Mononuclear cell (primary cell): ENCODE measurements at regions not wholly inside any gene's neighbourhood (a gene's known extent, or its start where the extent isn't known, plus 50 kb on each side); places are given as distances from the start of the nearest gene placed in this dataset.

Experiments used
- H3K27me3 ChIP-seq: 2 replicates; pipeline ENCODE4 v1.6.0; 2011; ENCODE audit warnings: low read length, control low read depth; ENCODE audit not compliant: insufficient read depth
- H3K4me1 ChIP-seq: 2 replicates; pipeline ENCODE4 v1.5.1; 2011; ENCODE audit warnings: mild to moderate bottlenecking, low read length, control low read depth; ENCODE audit not compliant: insufficient read depth
- H3K4me3 ChIP-seq: 2 replicates; pipeline ENCODE4 v1.5.1; 2011; ENCODE audit warnings: mild to moderate bottlenecking, low read length, moderate library complexity
- H3K9me3 ChIP-seq: 2 replicates; pipeline ENCODE4 v1.5.1; 2011; ENCODE audit warnings: low read depth, mild to moderate bottlenecking, control low read depth, low read length

DNA sequence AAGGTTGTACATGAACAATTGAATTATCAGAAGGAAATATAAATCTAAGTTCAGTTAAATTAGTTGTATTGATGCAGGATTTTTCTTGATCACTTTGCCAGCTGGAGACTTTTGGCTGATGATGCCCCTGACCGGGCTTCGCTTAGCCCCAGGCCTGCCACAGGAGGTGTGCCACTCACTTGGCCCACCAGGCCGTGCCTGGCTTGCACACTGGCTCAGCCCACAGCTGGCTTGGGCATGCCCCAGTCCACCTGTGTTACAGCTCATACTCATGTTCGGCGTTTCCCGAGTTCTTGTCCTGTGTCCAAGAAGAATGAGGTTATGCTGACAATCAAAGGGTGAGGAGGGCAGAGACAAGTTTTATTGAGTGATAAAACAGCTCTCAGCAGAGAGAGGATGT, 773.9 kb upstream of the FANCL start:
- Histone ChIP-seq H3K4me1 (no peaks in the 10 kb centered on the region), H3K9me3 (no peaks in the 10 kb centered on the region), H3K4me3 (no peak overlapping the region), H3K27me3 (no peaks in the 10 kb centered on the region)

DNA sequence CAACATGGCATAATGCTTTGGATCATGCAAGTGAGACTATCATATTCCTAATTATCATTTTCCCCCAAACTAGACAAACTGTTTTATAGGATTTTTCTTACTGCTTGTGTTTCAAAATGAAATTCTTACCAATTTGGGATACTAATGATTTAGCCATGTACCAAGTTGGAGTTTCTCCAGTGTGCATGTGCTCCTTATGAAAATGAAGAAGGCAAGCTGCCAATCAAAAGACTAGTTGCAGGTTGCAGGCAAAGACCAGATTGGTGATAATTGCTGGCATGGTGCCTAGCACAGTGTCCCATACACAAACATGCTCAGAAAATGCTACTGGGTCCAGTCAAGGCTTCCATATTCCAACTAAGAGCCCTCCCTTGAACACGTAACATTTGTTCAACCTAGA, 771.8 kb upstream of the FANCL start:
- Histone ChIP-seq H3K4me1 (no peaks in the 10 kb centered on the region), H3K4me3 (no peak overlapping the region), H3K9me3 (no peaks in the 10 kb centered on the region), H3K27me3 (no peaks in the 10 kb centered on the region)

DNA sequence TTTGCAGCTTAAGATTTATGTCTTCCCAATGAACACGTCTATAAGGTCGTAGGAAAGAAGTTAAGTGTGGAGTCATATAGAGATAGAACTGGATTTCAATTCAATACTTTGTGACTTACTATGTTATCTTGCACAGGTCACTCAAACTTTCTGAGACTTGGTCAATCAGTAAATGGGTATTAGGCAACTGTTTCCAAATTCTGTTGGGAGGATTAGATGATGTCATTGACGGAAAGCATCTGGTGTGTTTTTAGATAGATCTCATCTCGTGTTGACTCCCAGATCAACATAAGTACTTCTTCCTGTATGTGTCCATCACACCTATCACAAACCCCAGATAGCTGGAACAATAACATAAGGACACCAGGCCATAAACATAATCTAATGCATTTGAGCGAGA, 771.1 kb upstream of the FANCL start:
- Histone ChIP-seq H3K4me1 (no peaks in the 10 kb centered on the region), H3K27me3 (no peaks in the 10 kb centered on the region), H3K9me3 (no peaks in the 10 kb centered on the region), H3K4me3 (no peak overlapping the region)

DNA sequence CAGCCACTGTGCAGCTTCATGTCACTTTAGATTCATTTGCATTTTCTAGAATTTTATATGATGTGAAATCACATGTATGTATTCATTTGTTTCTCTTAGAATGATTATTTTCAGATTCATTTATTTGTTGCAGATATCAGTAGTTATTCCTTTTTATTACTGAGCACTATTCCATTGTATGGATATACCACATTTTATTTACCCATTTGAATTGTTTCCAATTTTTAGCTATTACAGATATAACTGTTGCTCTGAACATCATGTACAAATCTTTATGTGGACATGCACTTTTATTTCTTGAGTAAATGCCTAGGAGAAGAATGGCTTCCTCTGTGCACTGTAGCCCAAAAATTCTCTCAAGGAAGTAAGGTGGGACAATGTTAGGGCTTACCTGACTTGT, 767.8 kb upstream of the FANCL start:
- H3K4me3 ChIP-seq = no peak overlapping the region
- no peaks in the 10 kb centered on the region for H3K27me3 ChIP-seq
- no peaks in the 10 kb centered on the region for H3K4me1 ChIP-seq
- no peaks in the 10 kb centered on the region for H3K9me3 ChIP-seq

DNA sequence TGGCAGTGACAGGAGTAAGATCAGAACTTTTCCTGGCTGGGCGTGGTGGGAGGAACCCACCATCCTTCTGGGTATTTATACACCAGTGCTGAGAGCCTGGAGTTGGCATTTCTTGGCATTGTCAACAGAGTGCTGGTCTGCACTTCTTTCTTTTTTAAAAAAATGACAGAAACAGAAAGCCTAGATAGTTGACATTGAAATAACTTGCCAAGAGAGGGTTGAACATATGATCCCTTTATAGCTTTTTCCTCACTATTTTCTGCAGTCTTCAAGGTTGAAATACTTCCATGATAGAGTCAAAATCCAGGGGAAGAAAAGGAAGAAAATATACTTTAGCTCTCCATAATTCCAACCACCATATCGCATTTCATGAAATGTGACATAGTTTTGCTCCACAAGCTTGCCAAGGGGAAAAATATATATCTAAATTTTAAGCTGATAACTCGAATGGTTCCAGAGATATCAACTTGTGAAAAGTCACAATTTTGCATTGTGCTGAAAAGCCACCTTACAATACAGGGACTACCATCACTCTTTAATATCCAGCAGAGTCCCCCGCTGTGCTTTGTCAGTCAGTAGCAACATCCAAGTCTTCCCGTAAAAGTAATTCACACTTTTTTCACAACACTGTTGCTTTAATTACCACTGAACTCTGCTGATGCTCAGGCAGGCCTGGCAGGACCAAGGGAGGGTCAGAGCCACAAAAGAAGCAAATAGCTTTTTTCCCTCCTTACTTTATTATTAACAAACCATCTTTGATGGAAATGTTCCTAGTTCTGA, 764.9 kb upstream of the FANCL start:
- H3K4me1 ChIP-seq = no peaks in the 10 kb centered on the region
- no peaks in the 10 kb centered on the region for H3K27me3 ChIP-seq
- H3K4me3 ChIP-seq = no peak overlapping the region
- no peaks in the 10 kb centered on the region for H3K9me3 ChIP-seq

DNA sequence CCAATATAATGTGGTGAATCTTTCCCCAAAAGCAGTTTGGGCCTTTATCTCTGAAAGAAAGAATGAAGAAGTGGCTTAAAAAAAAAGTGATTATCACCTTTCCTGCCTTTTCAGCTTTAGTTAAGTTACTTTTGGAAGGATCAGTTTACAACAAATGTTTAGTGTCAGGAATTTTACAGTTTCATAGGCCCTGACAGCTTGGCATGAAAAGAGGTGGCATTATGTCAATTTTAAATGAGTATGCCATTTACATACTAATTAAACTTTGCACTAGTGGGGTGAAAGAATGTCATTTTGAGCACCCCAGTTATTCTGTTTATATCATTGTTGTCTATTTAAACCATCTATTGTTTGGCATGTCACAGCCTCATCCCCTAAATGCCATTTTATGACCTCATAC, 763.5 kb upstream of the FANCL start:
- Histone ChIP-seq H3K27me3 (no peaks in the 10 kb centered on the region), H3K4me1 (no peaks in the 10 kb centered on the region), H3K9me3 (no peaks in the 10 kb centered on the region), H3K4me3 (no peak overlapping the region)

DNA sequence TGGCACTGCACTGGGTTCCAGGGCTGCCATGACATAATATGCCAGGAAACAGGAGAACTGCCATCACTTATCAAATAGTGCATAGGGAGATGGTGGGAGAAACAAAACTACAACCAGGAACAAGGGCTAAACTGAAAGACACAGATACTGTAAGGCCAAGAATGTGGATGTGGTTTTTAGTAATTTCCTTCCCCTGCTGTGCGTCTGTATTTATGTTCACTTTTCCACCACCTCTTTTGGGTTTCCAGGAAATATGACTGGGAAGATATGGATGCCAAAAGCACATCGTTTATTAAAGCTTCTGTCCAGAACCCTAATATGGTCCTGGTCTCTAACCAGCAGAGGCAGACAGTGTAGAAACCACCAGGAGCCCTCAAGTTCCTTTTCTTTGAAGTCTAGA, 759.7 kb upstream of the FANCL start:
- Histone ChIP-seq H3K4me1 (no peaks in the 10 kb centered on the region), H3K27me3 (no peaks in the 10 kb centered on the region), H3K9me3 (no peaks in the 10 kb centered on the region), H3K4me3 (no peak overlapping the region)

DNA sequence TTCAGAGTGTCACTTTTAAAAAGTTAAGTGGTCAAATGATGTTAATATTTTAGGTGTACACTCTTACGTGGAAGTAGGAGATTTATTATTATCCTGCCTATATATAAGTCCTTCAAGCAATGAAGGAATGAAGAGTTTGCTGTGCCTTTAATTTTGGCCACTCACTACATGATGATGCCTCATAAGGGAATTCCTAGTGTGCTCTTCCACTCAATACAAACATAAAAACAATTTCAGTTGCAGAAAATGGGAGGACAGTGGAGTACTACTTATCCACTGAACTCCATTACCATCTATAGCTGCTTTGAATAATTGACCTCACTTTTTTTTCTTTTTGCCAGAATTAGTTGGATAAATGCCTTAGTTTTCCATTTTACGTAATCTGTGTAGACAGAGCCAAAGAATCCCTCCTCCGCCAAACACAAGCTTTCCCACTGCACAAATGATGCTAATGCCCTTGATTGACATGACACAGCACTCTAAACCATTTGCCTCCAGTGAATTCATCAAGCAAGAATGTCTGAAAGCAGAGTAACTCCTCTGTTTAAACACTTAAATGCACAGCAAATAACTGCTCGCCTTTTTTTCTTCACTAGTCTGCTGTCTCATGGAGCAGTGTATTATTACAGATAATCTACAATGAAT, 751.1 kb upstream of the FANCL start:
- no peaks in the 10 kb centered on the region for H3K27me3 ChIP-seq

DNA sequence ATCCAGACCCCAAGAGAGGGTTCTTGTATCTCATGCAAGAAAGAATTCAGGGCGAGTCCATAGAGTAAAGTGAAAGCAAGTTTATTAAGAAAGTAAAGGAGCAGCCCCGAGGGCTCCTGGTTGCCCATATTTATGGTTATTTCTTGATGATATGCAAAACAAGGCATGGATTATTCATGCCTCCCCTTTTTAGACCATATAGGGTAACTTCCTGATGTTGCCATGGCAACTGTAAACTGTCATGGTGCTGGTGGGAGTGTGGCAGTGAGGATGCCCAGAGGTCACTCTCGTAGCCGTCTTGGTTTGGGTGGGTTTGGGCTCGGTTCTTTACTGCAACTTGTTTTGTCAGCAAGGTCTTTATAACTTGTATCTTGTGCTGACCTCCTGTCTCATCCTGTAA, 750.2 kb upstream of the FANCL start:
- Histone ChIP-seq H3K27me3 (no peaks in the 10 kb centered on the region), H3K9me3 (no peaks in the 10 kb centered on the region), H3K4me1 (no peaks in the 10 kb centered on the region), H3K4me3 (no peak overlapping the region)

More for the DNA sequence above, 751.1 kb upstream of the FANCL start:
- H3K4me1 ChIP-seq = no peaks in the 10 kb centered on the region
- no peak overlapping the region for H3K4me3 ChIP-seq
- no peaks in the 10 kb centered on the region for H3K9me3 ChIP-seq

DNA sequence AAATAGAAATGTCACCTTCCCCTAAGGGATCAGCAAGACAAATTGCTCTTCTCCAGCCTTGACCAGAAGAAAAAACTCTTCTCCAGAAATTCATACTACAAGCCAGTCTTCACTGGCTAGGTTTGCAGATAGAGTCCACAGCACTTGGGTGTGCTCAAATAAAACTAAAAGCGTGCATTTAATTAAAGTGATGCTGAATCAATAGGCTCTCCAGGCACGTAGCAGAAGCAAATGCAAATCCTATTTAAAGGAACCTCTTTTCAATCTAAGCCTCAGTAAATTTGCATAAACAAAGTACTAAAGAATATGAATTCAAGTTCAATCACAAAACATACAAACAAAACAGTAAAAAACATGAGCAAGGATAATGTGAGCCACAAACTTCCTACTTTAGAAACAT, 744.4 kb upstream of the FANCL start:
- Histone ChIP-seq H3K9me3 (no peaks in the 10 kb centered on the region), H3K4me3 (no peak overlapping the region), H3K27me3 (no peaks in the 10 kb centered on the region), H3K4me1 (no peaks in the 10 kb centered on the region)

DNA sequence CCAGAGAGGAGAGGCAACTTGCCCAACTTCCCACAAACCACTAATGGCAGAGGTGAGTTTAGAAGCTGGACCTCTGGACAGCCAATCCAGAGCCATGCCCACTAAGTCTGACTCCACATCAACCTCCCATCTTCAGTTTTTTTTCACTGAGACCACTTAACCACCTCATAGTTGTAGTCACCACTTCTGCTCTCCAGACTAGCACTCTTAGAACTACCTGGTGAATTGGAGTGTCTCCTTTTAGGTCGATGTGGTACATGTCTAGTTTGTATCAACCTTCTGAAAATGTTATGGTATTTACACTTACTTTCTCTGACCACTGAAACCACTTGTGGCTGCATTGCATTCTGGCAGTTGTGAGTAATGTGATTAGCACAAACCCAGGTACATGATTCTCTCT, 743.6 kb upstream of the FANCL start:
- no peaks in the 10 kb centered on the region for H3K9me3 ChIP-seq
- H3K4me3 ChIP-seq = no peak overlapping the region
- no peaks in the 10 kb centered on the region for H3K27me3 ChIP-seq
- H3K4me1 ChIP-seq = no peaks in the 10 kb centered on the region

DNA sequence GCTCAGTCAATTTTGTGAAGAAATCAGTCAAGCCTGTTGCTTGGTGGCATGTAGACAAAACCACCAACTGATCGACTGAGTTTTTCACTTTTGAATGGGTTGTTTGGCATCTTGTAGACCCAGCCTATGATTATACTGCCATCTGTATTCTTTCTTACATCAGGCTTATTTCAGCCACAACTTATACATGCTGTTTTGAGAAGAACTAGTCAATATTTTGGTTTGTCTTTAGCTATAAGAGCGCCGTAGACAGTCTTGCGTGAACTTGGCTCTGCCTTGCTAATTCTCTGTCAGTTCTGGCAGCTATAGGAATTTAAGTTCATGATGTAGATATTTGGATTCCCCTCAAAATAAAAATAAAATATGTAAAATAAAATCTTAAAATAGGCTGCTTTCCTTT, 742.0 kb upstream of the FANCL start:
- Histone ChIP-seq H3K27me3 (no peaks in the 10 kb centered on the region), H3K4me1 (no peaks in the 10 kb centered on the region), H3K9me3 (no peaks in the 10 kb centered on the region), H3K4me3 (no peak overlapping the region)

DNA sequence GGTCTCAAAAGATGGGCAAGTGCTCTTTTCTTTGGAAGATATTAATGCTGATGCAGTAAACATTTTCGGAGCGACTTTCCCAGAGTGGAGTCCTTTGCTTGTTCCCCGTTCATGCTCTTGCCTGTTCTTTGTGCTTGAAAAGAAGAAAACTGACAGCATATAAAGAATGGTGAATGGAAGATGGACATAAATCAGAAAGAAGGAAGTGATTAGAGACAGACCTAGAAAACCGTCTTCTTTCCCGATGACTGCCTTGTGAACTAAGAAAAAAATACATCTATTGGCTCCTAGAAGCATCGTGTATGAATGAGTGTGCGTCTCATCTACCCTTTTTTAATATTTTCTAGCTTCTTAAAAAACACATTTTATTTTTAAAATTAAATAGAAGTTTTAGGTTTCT, 740.1 kb upstream of the FANCL start:
- Histone ChIP-seq H3K4me1 (no peaks in the 10 kb centered on the region), H3K9me3 (no peaks in the 10 kb centered on the region), H3K27me3 (no peaks in the 10 kb centered on the region), H3K4me3 (no peak overlapping the region)

DNA sequence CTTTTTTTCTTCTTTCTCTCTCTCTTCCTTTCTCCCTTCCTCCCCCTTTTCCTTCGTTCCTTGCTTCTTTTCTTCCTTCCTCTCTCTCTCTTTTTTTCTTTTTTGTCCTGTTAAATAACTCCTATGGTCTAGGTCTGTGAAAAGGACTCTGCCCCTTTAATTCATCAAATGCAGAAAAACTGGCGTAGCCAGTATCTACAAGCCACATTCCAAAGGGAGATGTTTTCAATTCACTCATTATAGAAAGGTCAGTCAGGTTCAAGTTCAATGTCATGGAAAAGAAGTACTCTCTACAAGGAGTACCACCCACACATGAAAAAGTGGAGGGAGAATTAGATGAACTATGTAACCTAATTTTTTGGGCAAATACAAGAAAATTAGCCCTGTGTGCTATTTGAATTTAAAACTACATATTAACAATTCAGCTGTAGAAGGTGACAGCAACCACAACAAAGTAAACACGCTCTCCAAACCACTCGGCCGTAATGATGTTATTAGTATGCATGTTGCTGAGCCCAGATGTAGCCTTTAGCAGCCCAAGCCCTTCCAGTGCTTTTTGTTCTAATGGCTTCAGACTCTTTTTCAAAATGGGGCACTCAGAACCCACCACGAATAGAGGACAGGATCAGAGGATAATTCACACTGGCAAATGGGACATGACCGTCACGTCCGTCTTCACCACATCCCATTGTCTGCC, 735.4 kb upstream of the FANCL start:
- Histone ChIP-seq H3K4me1 (no peaks in the 10 kb centered on the region), H3K27me3 (no peaks in the 10 kb centered on the region), H3K4me3 (no peak overlapping the region), H3K9me3 (no peaks in the 10 kb centered on the region)

DNA sequence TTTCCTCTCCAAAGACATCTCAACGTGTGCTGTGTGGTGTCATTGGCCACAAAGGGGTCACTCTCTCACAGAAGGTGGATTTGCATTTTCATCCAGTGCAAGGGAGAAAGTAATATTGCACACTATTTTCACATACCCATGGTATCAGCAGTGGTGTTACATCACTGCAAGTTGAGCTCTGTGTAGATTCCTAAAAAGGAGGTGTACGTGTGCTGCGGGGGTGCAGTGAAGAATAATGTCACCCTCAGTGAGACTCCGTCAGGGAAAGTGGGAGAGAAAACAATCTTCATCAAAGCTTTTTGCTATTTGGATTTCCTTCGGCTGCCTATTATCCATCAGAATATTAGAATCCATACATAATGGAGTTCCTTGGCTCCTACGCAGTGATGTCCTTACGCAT, 733.8 kb upstream of the FANCL start:
- no peaks in the 10 kb centered on the region for H3K27me3 ChIP-seq
- no peaks in the 10 kb centered on the region for H3K9me3 ChIP-seq
- H3K4me1 ChIP-seq = no peaks in the 10 kb centered on the region
- no peak overlapping the region for H3K4me3 ChIP-seq
